Gastrocnemius medialis (tissue), 4 donors: ENCODE measurements at regions not wholly inside any gene's neighbourhood (a gene's known extent, or its start where the extent isn't known, plus 50 kb on each side); places are given as distances from the start of the nearest gene placed in this dataset.
"Not testable (repeated sequence)": the region's sequence is repeated elsewhere in the genome, so short reads cannot be mapped to it uniquely, and the experiment has no call there.

ENCODE experiments used
- POLR2A ChIP-seq, 2 donors: fragments of 450-650 bp; IDR thresholded peaks; one replicate each; pipeline ENCODE4 v1.6.1; 2017; ENCODE audit warnings: antibody characterized with exemption in 2 of 2, mild to moderate bottlenecking in 2 of 2, moderate library complexity in 2 of 2
- TF ChIP-seq, protein P1 (sequence below), 5 experiments: fragments of 450-650 bp in 3 of 5; fragments of 200-600 bp in 2 of 5; sonication (generic) in 2 of 5; IDR thresholded peaks in 4 of 5; conservative IDR thresholded peaks in 1 of 5; 1 replicate in 4 of 5; 2 replicates in 1 of 5; pipeline ENCODE4 v1.5.1; 2016 to 2019; ENCODE audit warnings: antibody characterized with exemption in 5 of 5, mild to moderate bottlenecking in 3 of 5, moderate library complexity in 3 of 5

DNA sequence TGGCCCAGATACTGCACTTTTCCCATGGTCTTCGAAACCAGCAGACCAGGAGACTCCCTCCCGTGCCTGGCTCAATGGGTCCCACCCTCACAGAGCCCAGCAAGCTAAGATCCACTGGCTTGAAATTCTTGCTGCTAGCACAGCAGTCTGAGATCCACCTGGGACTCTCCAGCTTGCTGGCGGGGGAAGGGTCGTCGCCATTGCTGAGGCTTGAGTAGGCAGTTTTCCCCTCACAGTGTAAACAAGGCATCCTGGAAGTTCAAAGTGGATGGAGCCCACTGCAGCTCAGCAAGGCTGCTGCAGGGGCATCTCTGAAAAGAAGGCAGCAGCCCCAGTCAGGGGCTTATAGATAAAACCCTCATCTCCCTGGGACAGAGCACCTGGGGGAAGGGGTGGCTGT, 255.6 kb upstream of the MAGEB18 start:
- TF ChIP-seq, protein P1, sequence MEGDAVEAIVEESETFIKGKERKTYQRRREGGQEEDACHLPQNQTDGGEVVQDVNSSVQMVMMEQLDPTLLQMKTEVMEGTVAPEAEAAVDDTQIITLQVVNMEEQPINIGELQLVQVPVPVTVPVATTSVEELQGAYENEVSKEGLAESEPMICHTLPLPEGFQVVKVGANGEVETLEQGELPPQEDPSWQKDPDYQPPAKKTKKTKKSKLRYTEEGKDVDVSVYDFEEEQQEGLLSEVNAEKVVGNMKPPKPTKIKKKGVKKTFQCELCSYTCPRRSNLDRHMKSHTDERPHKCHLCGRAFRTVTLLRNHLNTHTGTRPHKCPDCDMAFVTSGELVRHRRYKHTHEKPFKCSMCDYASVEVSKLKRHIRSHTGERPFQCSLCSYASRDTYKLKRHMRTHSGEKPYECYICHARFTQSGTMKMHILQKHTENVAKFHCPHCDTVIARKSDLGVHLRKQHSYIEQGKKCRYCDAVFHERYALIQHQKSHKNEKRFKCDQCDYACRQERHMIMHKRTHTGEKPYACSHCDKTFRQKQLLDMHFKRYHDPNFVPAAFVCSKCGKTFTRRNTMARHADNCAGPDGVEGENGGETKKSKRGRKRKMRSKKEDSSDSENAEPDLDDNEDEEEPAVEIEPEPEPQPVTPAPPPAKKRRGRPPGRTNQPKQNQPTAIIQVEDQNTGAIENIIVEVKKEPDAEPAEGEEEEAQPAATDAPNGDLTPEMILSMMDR (IDR thresholded peaks at IDR 0.05 in 4 of 5, conservative IDR thresholded peaks at IDR 0.05 in 1 of 5), result not testable (repeated sequence)
- TF ChIP-seq POLR2A (IDR thresholded peaks at IDR 0.05), result not testable (repeated sequence)
